ENCODE measurements at regions not wholly inside any gene's neighbourhood (a gene's known extent, or its start where the extent isn't known, plus 50 kb on each side); places are given as distances from the start of the nearest gene placed in this dataset.

DNA sequence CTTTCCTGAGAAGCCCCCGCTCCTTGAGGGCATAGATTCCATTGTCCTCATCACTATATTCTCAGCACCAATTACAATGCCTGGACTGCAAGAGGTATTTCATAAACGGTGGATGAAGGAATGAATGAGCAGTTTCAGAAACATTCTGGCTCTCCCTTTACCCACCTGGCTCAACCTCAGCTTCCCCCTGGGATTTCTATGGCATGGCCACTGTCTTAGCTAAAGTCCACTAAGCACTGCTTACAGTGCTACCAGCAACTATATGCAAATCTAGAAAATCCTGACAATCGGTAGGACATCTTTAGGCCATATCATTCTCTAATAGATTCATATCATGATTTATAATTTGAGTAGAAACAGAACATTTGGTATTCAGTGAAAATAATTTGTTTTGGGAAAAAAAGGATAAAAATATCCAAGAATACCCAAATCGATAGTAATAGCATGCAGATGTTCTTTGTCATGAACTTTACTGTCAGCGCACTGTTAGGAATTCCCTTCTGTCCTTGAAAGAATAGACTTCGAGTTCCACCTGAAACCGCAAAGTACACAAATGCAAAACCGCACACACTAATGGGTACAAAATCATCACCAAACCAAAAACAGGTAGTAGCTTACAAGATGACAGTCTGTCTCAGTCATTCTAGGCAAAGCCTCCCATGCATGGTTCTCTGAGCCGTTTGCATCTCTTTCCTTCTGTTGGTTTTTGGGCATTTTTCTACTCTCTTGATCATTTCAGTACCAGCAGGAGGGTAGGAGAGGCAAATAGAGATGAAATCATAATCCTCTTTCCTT lies 303.6 kb upstream of the ID2 start:
- TF ChIP-seq CTCF (IDR thresholded peaks at IDR 0.05) (no peak), POLR2A (IDR thresholded peaks at IDR 0.05) (no peak)

All from heart left ventricle (tissue), 13 donors.